B cell (primary cell): ENCODE measurements at regions not wholly inside any gene's neighbourhood (a gene's known extent, or its start where the extent isn't known, plus 50 kb on each side); places are given as distances from the start of the nearest gene placed in this dataset.

ENCODE experiments used
- EZH2 ChIP-seq: IDR thresholded peaks from 2 replicates; pipeline ENCODE4 v1.6.1; 2012; ENCODE audit warnings: borderline replicate concordance, low read depth, mild to moderate bottlenecking, moderate library complexity, low read length; ENCODE audit not compliant: insufficient read depth, poor library complexity, severe bottlenecking
- TF ChIP-seq, protein P1 (sequence below): fragments of 200-600 bp; IDR thresholded peaks from one replicate; pipeline ENCODE4 v1.8.0; 2022; ENCODE audit warnings: antibody characterized with exemption, mild to moderate bottlenecking

DNA sequence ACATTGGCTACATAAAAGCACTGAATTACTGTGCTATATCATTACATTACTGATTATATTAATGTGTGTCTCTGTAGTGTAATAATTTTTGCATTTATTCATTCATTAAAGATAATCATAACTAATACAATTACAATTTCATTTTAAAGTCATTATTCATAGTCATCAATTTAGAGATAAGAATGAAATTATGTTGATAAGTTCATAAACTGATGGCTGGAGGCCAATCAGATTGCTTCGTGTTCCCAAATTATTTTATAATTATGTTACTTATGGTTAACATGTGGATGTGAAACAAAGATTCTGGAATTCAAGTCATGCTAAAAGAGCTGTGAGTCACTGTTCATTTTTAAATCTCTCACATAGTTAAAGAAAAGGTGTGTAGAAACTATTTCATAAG, 223.4 kb upstream of the HAND2 start:
- TF ChIP-seq, protein P1, sequence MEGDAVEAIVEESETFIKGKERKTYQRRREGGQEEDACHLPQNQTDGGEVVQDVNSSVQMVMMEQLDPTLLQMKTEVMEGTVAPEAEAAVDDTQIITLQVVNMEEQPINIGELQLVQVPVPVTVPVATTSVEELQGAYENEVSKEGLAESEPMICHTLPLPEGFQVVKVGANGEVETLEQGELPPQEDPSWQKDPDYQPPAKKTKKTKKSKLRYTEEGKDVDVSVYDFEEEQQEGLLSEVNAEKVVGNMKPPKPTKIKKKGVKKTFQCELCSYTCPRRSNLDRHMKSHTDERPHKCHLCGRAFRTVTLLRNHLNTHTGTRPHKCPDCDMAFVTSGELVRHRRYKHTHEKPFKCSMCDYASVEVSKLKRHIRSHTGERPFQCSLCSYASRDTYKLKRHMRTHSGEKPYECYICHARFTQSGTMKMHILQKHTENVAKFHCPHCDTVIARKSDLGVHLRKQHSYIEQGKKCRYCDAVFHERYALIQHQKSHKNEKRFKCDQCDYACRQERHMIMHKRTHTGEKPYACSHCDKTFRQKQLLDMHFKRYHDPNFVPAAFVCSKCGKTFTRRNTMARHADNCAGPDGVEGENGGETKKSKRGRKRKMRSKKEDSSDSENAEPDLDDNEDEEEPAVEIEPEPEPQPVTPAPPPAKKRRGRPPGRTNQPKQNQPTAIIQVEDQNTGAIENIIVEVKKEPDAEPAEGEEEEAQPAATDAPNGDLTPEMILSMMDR: no peak
- no peak for TF ChIP-seq EZH2
